Heart right ventricle (tissue), 16 donors: ENCODE measurements at regions not wholly inside any gene's neighbourhood (a gene's known extent, or its start where the extent isn't known, plus 50 kb on each side); places are given as distances from the start of the nearest gene placed in this dataset.
"Not testable (repeated sequence)": the region's sequence is repeated elsewhere in the genome, so short reads cannot be mapped to it uniquely, and the experiment has no call there.

ENCODE experiments used
- ATAC-seq, 8 donors: fragments of 200-7000 bp; cut with Tn5 transposase; one replicate each; pipeline ENCODE4 v1.9.1; 2020; ENCODE audit warnings: mild to moderate bottlenecking in 8 of 8, moderate library complexity in 8 of 8, moderate number of reproducible peaks in 1 of 8
- DNase-seq, 2 donors: peaks; one replicate each; pipeline ENCODE4 v3.0.0-alpha.2; 2020
- H3K27ac ChIP-seq, 10 donors: fragments of 200-600 bp; sonication (generic) in 2 of 10; one replicate each; pipeline versions ENCODE4 v1.5.0 to v1.8.0; 2020 to 2022; ENCODE audit warnings: mild to moderate bottlenecking in 3 of 10
- H3K27me3 ChIP-seq, 7 donors: fragments of 200-600 bp; one replicate each; pipeline ENCODE4 v1.8.0; 2021 to 2022; ENCODE audit warnings: mild to moderate bottlenecking in 2 of 7
- H3K36me3 ChIP-seq, 9 donors: fragments of 200-600 bp; sonication (generic) in 1 of 9; one replicate each; pipeline versions ENCODE4 v1.5.0 to v1.8.0; 2020 to 2022; ENCODE audit warnings: mild to moderate bottlenecking in 2 of 9
- H3K4me1 ChIP-seq, 9 donors: fragments of 200-600 bp; sonication (generic) in 1 of 9; one replicate each; pipeline versions ENCODE4 v1.5.0 to v1.8.0; 2020 to 2022; ENCODE audit warnings: mild to moderate bottlenecking in 4 of 9
- H3K4me3 ChIP-seq, 10 donors: fragments of 200-600 bp; sonication (generic) in 2 of 10; one replicate each; pipeline versions ENCODE4 v1.5.0 to v1.8.0; 2020 to 2022; ENCODE audit warnings: mild to moderate bottlenecking in 7 of 10, moderate library complexity in 2 of 10
- H3K9me3 ChIP-seq, 11 donors: fragments of 200-600 bp in 10 of 11; sonication (generic) in 2 of 11; one replicate each; pipeline versions ENCODE4 v1.5.0 to v1.8.0; 2013 to 2022; ENCODE audit warnings: mild to moderate bottlenecking in 2 of 11, control low read depth in 1 of 11, moderate library complexity in 1 of 11
- WGBS, 2 donors: extraction: QIAGEN DNeasy Blood & Tissue Kit; methylation state at CpG; one replicate each; pipeline ENCODE4 v1.1.7; 2013; ENCODE audit warnings: inconsistent platforms in 1 of 2; 5-methylcytosine and 5-hydroxymethylcytosine counted together
- intact Hi-C, 10 donors: fragments of 100-400 bp; cut with DNase I; formaldehyde crosslinking; loops; one replicate each; pipeline versions ENCODE4 v1.11.1 to v1.14.2; 2022
- TF ChIP-seq, protein P1 (sequence below), 9 donors: fragments of 200-600 bp; sonication (generic) in 2 of 9; IDR thresholded peaks; one replicate each; pipeline versions ENCODE4 v1.5.0 to v1.8.0; 2021 to 2022; ENCODE audit warnings: antibody characterized with exemption in 9 of 9, mild to moderate bottlenecking in 5 of 9, moderate library complexity in 1 of 9
- donor health status: Arrhythmogenic right ventricular cardiomyopathy.
- donor health status: ischemic (EF 13 %, LVEDD 7.1; RV severe dilation, severe dysfunction).
- donor health status: healthy with polysubstance abuse.
- donor health status: DM: no; HTN: yes; CAD: no.
- donor health status: DM: no; HTN: no; CAD: no.
- donor health status: ischemic (EF 25% LVEDD 6.9; RV normal size, moderate dysfunction).
- donor health status: ischemic (EF 25% LVEDD 5.7; RV mildly dilated, moderate dysfunction).
- donor health status: healthy.
- donor health status: DM: yes; HTN: yes; CAD: no.
- donor health status: Ischemic cardiomyopathy.
- donor health status: ischemic (EF 35%, LVEDD 5.7; RV mildly dilated, moderate dysfunction).
- donor health status: nonischemic (EF 11% LVEDD 7.7; RV severe dilation, severe dysfunction).
- donor health status: DM: yes; HTN: yes; CAD: no.
- donor health status: PGD.
- donor health status: ischemic (EF 29% LVEDD 5.4; RV normal size, mild dysfunction).
- donor health status: nonischemic (EF 23%, LVEDD 6.1; RV moderate dilation, normal function).

- Histone ChIP-seq H3K9me3 (no peaks in the 10 kb centered on the region), H3K4me3 (no peak overlapping the region), H3K36me3 (no peaks in the 10 kb centered on the region), H3K27ac (no peak overlapping the region), H3K4me1 (no peaks in the 10 kb centered on the region), H3K27me3 (no peaks in the 10 kb centered on the region)
- intact Hi-C loops: no loop called here
- WGBS, 2 donors: 33 to 49% methylated on average over 4 of the region's 4 CpGs
- no peak for ATAC-seq
- no peak for DNase-seq
- TF ChIP-seq, protein P1, sequence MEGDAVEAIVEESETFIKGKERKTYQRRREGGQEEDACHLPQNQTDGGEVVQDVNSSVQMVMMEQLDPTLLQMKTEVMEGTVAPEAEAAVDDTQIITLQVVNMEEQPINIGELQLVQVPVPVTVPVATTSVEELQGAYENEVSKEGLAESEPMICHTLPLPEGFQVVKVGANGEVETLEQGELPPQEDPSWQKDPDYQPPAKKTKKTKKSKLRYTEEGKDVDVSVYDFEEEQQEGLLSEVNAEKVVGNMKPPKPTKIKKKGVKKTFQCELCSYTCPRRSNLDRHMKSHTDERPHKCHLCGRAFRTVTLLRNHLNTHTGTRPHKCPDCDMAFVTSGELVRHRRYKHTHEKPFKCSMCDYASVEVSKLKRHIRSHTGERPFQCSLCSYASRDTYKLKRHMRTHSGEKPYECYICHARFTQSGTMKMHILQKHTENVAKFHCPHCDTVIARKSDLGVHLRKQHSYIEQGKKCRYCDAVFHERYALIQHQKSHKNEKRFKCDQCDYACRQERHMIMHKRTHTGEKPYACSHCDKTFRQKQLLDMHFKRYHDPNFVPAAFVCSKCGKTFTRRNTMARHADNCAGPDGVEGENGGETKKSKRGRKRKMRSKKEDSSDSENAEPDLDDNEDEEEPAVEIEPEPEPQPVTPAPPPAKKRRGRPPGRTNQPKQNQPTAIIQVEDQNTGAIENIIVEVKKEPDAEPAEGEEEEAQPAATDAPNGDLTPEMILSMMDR (IDR thresholded peaks at IDR 0.05): no peak
Measured at GRCh38 chrY:21034151-21035061, 278.5 kb downstream of the RPS4Y2 start.

DNA sequence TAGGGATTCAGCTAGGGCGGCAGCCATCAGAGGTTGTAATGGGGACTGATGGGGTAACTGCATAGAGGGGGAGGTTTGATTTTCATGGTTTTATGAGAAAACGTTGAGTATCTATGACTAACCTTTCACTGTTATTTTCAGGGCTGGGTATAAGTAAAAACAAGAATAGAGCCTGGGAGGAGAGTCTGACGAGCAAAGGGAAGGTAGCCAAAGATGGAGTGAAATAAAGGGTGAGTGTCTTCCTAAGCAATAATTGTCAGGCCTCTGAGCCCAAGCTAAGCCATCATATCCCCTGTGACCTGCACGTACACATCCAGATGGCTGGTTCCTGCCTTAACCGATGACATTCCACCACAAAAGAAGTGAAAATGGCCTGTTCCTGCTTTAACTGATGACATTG is 281.5 kb downstream of the RPS4Y2 start:
- ATAC-seq, H3K9me3 ChIP-seq, DNase-seq, H3K36me3 ChIP-seq, H3K4me1 ChIP-seq, H3K27me3 ChIP-seq, intact Hi-C loops, H3K27ac ChIP-seq, H3K4me3 ChIP-seq: not testable (repeated sequence)
- WGBS, 2 donors: 63 to 69% methylated on average over 5 of the region's 5 CpGs

DNA sequence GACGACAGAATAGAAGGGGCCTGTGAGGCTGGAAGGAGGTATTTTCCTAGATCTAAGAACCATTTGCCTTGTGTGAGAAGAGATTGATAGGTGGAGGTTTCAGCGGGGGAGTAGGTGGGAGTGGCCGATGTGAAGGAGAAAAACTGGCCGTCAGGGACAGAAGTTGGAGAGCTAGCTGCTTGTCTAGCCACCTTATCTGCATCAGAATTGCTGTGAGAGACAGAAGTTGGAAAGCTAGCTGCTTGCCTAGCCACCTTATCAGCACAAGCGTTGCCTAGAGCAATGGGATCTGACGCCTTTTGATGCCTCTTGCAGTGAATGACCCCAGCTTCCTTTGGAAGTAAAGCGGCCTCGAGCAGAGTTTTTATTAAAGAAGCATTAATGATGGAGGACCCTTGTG is 283.9 kb downstream of the RPS4Y2 start:
- intact Hi-C loops: no loop called here
- TF ChIP-seq, protein P1 (IDR thresholded peaks at IDR 0.05): no peak
- H3K4me1 ChIP-seq: no peaks in the 10 kb centered on the region
- H3K27me3 ChIP-seq: no peaks in the 10 kb centered on the region
- ATAC-seq (no peak), DNase-seq (no peak)
- H3K9me3 ChIP-seq: no peaks in the 10 kb centered on the region
- no peaks in the 10 kb centered on the region for H3K36me3 ChIP-seq
- H3K4me3 ChIP-seq: no peak overlapping the region
- WGBS, 2 donors: 73 to 88% methylated on average over 8 of the region's 8 CpGs
- H3K27ac ChIP-seq: no peak overlapping the region

- H3K36me3 ChIP-seq, DNase-seq, intact Hi-C loops, ATAC-seq, H3K27ac ChIP-seq, H3K27me3 ChIP-seq, H3K4me3 ChIP-seq, H3K4me1 ChIP-seq, H3K9me3 ChIP-seq: not testable (repeated sequence)
- 44 to 55% methylated on average over 1 of the region's 1 CpG for WGBS, 2 donors
Measured at GRCh38 chrY:21040711-21041110, 284.8 kb downstream of the RPS4Y2 start.

DNA sequence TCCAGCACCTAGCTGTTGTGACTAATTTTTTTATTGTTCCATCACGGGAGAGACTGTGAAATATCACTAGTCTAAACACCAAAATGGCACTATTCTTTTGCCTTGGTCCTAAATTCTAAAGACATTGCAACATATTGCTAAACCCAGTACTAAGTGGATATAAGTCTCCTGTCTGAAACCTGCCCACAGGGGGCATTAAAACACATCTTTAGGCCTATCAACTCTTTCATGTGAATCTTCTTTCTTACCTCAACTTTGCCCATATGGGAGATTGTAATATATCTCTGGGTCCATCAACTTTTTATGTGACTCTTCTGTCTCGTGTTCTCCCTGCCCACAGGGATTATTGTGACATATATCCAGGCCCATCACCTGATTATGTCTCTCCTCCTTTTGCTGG is 317.2 kb downstream of the RPS4Y2 start:
- Histone ChIP-seq H3K27me3 (no peaks in the 10 kb centered on the region), H3K27ac (no peak overlapping the region), H3K9me3 (no peaks in the 10 kb centered on the region), H3K36me3 (no peaks in the 10 kb centered on the region), H3K4me3 (no peak overlapping the region), H3K4me1 (no peaks in the 10 kb centered on the region)
- DNase-seq (no peak), ATAC-seq (no peak)
- TF ChIP-seq, protein P1 (IDR thresholded peaks at IDR 0.05): no peak
- WGBS, 2 donors: 22 to 37% methylated on average over 2 of the region's 2 CpGs
- intact Hi-C loops: no loop called here
